PC-9 (cell line): ENCODE measurements at regions not wholly inside any gene's neighbourhood (a gene's known extent, or its start where the extent isn't known, plus 50 kb on each side); places are given as distances from the start of the nearest gene placed in this dataset.

Experiments
- BruUV-seq: library from RNA; stranded (reverse); fragments of 400-500 nt; replicated peaks from 2 replicates; lab custom pipeline; 2021; lab: Mats Ljungman, UMichigan
- CTCF ChIA-PET: fragments of 300-600 bp; sonication (Branson Sonifier 250); formaldehyde crosslinking; loops from one replicate; lab custom pipeline; 2022; ENCODE audit warnings: antibody characterized with exemption; lab: Charles Lee
- POLR2A ChIA-PET: fragments of 300-600 bp; sonication (Branson Sonifier 250); formaldehyde crosslinking; loops from one replicate; lab custom pipeline; 2022; ENCODE audit warnings: antibody characterized with exemption; ENCODE audit not compliant: unreplicated experiment; lab: Charles Lee
- DNase-seq, 2 experiments: peaks; one replicate each; pipeline versions ENCODE4 v3.0.0 to v3.0.0-alpha.2; 2015 to 2022; ENCODE audit warnings: mixed read lengths in 1 of 2
- H2AFZ ChIP-seq: fragments of 200-600 bp; sonication (generic); 2 replicates; pipeline ENCODE4 v1.8.1; 2017; ENCODE audit warnings: antibody characterized with exemption
- H3F3A ChIP-seq: fragments of 200-600 bp; sonication (generic); 2 replicates; pipeline ENCODE4 v1.8.1; 2017; ENCODE audit warnings: antibody characterized with exemption, mild to moderate bottlenecking, low read depth; ENCODE audit not compliant: insufficient read depth
- H3K27ac ChIP-seq: fragments of 200-600 bp; sonication (generic); 2 replicates; pipeline ENCODE4 v1.6.1; 2016; ENCODE audit warnings: mixed run types
- H3K27me3 ChIP-seq: fragments of 200-600 bp; sonication (generic); 2 replicates; pipeline ENCODE4 v1.6.1; 2016; ENCODE audit warnings: low read depth, mixed run types; ENCODE audit not compliant: insufficient read depth
- H3K36me3 ChIP-seq: fragments of 200-600 bp; sonication (generic); 2 replicates; pipeline ENCODE4 v1.6.1; 2016; ENCODE audit warnings: low read depth, mixed run types
- H3K4me1 ChIP-seq: fragments of 200-600 bp; sonication (generic); replicated peaks from 2 replicates; pipeline ENCODE4 v1.6.1; 2016; ENCODE audit warnings: mixed run types; ENCODE audit not compliant: insufficient read depth
- H3K4me2 ChIP-seq: fragments of 200-600 bp; sonication (generic); 2 replicates; pipeline ENCODE4 v1.6.1; 2017; ENCODE audit warnings: mixed run types
- H3K4me3 ChIP-seq: fragments of 200-600 bp; sonication (generic); 2 replicates; pipeline ENCODE4 v1.6.1; 2016; ENCODE audit warnings: mixed run types
- H3K79me2 ChIP-seq: fragments of 200-600 bp; sonication (generic); 2 replicates; pipeline ENCODE4 v1.6.1; 2017; ENCODE audit warnings: low read depth, mixed run types
- H3K9me2 ChIP-seq: fragments of 200-600 bp; sonication (generic); 2 replicates; pipeline ENCODE4 v1.8.1; 2017; ENCODE audit warnings: mild to moderate bottlenecking; ENCODE audit not compliant: insufficient read depth
- H3K9me3 ChIP-seq: fragments of 200-600 bp; sonication (generic); 2 replicates; pipeline ENCODE4 v1.8.1; 2016; ENCODE audit warnings: low read depth; ENCODE audit not compliant: insufficient read depth
- H4K20me1 ChIP-seq: fragments of 200-600 bp; sonication (generic); 2 replicates; pipeline ENCODE4 v1.8.1; 2017; ENCODE audit not compliant: insufficient read depth
- CTCF ChIP-seq: fragments of 200-600 bp; sonication (generic); conservative IDR thresholded peaks from 2 replicates; pipeline ENCODE4 v1.6.1; 2017; ENCODE audit warnings: mixed run types, antibody characterized with exemption, mild to moderate bottlenecking, moderate library complexity
- EZH2 ChIP-seq: fragments of 200-600 bp; sonication (generic); IDR thresholded peaks from 2 replicates; pipeline ENCODE4 v1.8.0; 2017; ENCODE audit warnings: antibody characterized with exemption, low read depth
- intact Hi-C: fragments of 100-400 bp; cut with micrococcal nuclease; formaldehyde crosslinking; loops from one replicate; pipeline ENCODE4 v1.10.0; 2022; ENCODE audit not compliant: unreplicated experiment

DNA sequence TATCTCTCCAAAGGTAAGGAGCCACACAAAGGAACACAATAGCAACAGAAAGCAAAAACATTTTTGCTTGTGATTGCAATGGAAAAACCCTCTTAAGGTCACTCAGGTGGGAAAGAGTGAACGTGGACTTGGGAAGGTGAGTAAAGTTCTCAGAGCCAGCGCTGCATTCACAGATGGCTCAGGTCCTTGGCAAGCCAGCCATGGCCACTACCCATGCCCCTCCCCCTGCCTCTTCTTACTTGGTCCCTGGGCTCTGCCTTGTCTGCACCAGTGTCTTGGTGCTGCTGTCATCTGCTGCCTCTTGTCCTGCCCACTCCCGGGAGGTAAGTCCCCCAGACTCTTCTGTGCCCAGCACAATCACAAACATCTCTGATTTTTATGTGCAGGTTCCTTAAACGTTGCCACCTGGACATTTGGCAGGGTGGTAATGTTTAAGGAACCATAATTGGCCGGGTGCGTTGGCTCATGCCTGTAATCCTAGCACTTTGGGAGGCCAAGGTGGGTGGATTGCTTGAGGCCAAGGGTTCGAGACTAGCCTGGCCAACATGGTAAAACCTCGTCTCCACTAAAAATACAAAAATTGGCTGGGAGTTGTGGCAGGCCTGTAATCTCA lies 74.6 kb downstream of the FEM1C start:
- intact Hi-C loops, result no loop called here

DNA sequence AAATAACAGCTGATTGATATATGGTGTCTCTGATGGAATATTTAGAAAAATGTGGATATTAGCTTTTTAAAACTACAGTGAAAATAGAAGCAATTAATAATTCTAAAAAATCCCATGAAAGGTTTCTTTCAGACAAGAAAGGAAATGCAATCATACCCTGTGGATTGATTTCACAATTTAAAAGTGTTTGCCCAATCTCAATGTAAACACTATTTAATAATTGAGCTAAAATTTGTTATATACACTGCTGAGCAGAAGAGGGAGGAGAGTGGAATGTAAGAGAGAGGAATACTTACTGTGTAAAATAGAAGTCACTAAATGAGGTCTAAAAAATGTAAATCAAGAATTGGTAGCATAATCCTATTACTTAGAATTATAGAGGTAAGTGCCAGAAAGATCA lies 76.9 kb downstream of the FEM1C start:
- no peak overlapping the region for H3K27ac ChIP-seq
- ChIA-PET CTCF (no interaction called here), POLR2A (no interaction called here)
- H3K79me2 ChIP-seq, result no peaks in the 10 kb centered on the region
- no peak overlapping the region for H3K4me3 ChIP-seq
- H3K9me2 ChIP-seq, result no peaks in the 10 kb centered on the region
- H3K4me2 ChIP-seq, result no peak overlapping the region
- peaks cover 3% of the 10 kb centered on the region for H3K9me3 ChIP-seq
- H2AFZ ChIP-seq, result no peak overlapping the region
- TF ChIP-seq EZH2 (no peak), CTCF (no peak)
- H3F3A ChIP-seq, result peaks cover 7% of the 10 kb centered on the region; the same call in 1 of the 2 replicates
- H3K36me3 ChIP-seq, result no peaks in the 10 kb centered on the region
- BruUV-seq, result no TSS peak
- no peaks in the 10 kb centered on the region for H3K27me3 ChIP-seq
- no peaks in the 10 kb centered on the region for H4K20me1 ChIP-seq
- peaks cover 31% of the 10 kb centered on the region for H3K4me1 ChIP-seq
- no peak for DNase-seq
- intact Hi-C loops, result no loop called here

More for the DNA sequence above, 74.6 kb downstream of the FEM1C start:
- no peak for DNase-seq
- Histone ChIP-seq H3K79me2 (no peaks in the 10 kb centered on the region), H3K9me3 (no peaks in the 10 kb centered on the region; the same call in none of the 2 replicates), H2AFZ (no peak overlapping the region), H3F3A (0 out of 2 replicates have a peak, but pooled peaks cover 4% of the 10 kb centered on the region), H3K9me2 (no peaks in the 10 kb centered on the region), H3K27ac (no peak overlapping the region), H3K4me3 (no peak overlapping the region), H3K36me3 (no peaks in the 10 kb centered on the region), H3K4me2 (no peak overlapping the region), H4K20me1 (no peaks in the 10 kb centered on the region), H3K27me3 (no peaks in the 10 kb centered on the region), H3K4me1 (peaks cover 22% of the 10 kb centered on the region)
- TF ChIP-seq CTCF (no peak), EZH2 (no peak)
- ChIA-PET CTCF (no interaction called here), POLR2A (no interaction called here)
- BruUV-seq, result no TSS peak

GRCh38 chr5:115465431-115465830 lies 79.1 kb downstream of the FEM1C start:
- no TSS peak for BruUV-seq
- Histone ChIP-seq H3F3A (peaks cover 29% of the 10 kb centered on the region), H3K36me3 (no peaks in the 10 kb centered on the region), H3K4me3 (no peak overlapping the region), H2AFZ (no peak overlapping the region), H3K9me3 (peaks cover 14% of the 10 kb centered on the region), H3K27me3 (no peaks in the 10 kb centered on the region), H4K20me1 (no peaks in the 10 kb centered on the region), H3K4me1 (peaks cover 53% of the 10 kb centered on the region), H3K27ac (peak overlapping the region; percentile 37), H3K4me2 (no peak overlapping the region), H3K79me2 (no peaks in the 10 kb centered on the region), H3K9me2 (no peaks in the 10 kb centered on the region)
- CTCF ChIA-PET, result no interaction called here
- DNase-seq, result peak in 1 of 2 experiments; percentile 43
- intact Hi-C loops, result no loop called here
- no peak for TF ChIP-seq CTCF
- no peak for TF ChIP-seq EZH2
- POLR2A ChIA-PET, result no interaction called here
